ENCODE measurements at regions not wholly inside any gene's neighbourhood (a gene's known extent, or its start where the extent isn't known, plus 50 kb on each side); places are given as distances from the start of the nearest gene placed in this dataset.
"Not testable (repeated sequence)": the region's sequence is repeated elsewhere in the genome, so short reads cannot be mapped to it uniquely, and the experiment has no call there.

GRCh38 chrX:106263817-106264216, 95.7 kb downstream of the PWWP3B start:
- intact Hi-C loops (cut with DNase I): no loop called here
- TF ChIP-seq, protein P1, sequence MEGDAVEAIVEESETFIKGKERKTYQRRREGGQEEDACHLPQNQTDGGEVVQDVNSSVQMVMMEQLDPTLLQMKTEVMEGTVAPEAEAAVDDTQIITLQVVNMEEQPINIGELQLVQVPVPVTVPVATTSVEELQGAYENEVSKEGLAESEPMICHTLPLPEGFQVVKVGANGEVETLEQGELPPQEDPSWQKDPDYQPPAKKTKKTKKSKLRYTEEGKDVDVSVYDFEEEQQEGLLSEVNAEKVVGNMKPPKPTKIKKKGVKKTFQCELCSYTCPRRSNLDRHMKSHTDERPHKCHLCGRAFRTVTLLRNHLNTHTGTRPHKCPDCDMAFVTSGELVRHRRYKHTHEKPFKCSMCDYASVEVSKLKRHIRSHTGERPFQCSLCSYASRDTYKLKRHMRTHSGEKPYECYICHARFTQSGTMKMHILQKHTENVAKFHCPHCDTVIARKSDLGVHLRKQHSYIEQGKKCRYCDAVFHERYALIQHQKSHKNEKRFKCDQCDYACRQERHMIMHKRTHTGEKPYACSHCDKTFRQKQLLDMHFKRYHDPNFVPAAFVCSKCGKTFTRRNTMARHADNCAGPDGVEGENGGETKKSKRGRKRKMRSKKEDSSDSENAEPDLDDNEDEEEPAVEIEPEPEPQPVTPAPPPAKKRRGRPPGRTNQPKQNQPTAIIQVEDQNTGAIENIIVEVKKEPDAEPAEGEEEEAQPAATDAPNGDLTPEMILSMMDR (IDR thresholded peaks at IDR 0.05): no peak
- no peak for ATAC-seq
- H3K27ac ChIP-seq: no peak overlapping the region
- no peaks in the 10 kb centered on the region for H3K27me3 ChIP-seq (ENCODE audit: low read depth)
- no peak for DNase-seq
- H3K9me3 ChIP-seq: no peaks in the 10 kb centered on the region
- no peaks in the 10 kb centered on the region for H3K4me1 ChIP-seq
- no peaks in the 10 kb centered on the region for H3K36me3 ChIP-seq
- H3K4me3 ChIP-seq: no peak overlapping the region

DNA sequence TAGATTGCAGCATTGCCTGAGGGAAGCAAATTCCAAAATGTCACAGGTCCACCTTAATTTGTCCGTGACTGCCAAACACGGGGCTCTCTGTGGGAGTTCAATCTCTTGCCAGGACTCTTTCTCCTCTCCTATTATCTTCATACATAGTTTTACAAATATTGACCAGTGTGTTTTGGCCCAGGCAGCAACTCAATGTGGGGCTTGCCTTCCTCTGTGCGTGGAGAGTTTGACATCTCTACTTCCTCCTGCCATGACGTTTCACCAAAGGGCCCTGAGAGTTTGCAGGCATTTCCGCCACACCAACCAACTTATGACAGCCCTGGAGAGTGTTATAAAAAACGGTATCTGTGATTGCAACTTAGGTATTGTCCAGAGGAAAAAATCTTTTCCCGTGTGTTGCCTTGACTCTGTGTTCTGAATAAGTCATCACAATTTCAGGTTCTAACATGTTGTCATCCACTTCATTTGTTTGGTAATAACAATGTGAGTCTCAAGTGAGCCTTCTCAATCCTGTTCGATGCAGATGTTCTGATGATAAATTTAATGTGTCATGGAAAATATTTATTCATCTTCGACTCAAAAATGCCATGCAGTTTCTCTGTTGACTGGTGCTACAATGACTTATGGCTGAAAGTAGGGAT, 106.0 kb downstream of the PWWP3B start:
- ATAC-seq; H3K36me3 ChIP-seq; H3K27me3 ChIP-seq (ENCODE audit: low read depth); H3K27ac ChIP-seq; H3K4me1 ChIP-seq; intact Hi-C loops (cut with DNase I); H3K9me3 ChIP-seq; DNase-seq; H3K4me3 ChIP-seq: not testable (repeated sequence)

- H3K27ac ChIP-seq; H3K4me1 ChIP-seq; H3K4me3 ChIP-seq; H3K36me3 ChIP-seq; intact Hi-C loops (cut with DNase I); DNase-seq; ATAC-seq; H3K9me3 ChIP-seq; H3K27me3 ChIP-seq (ENCODE audit: low read depth): not testable (repeated sequence)
Observed at GRCh38 chrX:106275172-106275571, 107.1 kb downstream of the PWWP3B start.

GRCh38 chrX:106278951-106279350, 110.8 kb downstream of the PWWP3B start:
- Histone ChIP-seq H3K36me3 (no peaks in the 10 kb centered on the region), H3K27ac (no peak overlapping the region), H3K27me3 (ENCODE audit: low read depth) (no peaks in the 10 kb centered on the region), H3K4me3 (no peak overlapping the region), H3K4me1 (no peaks in the 10 kb centered on the region), H3K9me3 (no peaks in the 10 kb centered on the region)
- intact Hi-C loops (cut with DNase I): no loop called here
- ATAC-seq (no peak), DNase-seq (no peak)
- TF ChIP-seq, protein P1 (IDR thresholded peaks at IDR 0.05): no peak

- H3K9me3 ChIP-seq: no peaks in the 10 kb centered on the region
- no peaks in the 10 kb centered on the region for H3K4me1 ChIP-seq
- H3K4me3 ChIP-seq: no peak overlapping the region
- H3K27ac ChIP-seq: no peak overlapping the region
- TF ChIP-seq, protein P1 (IDR thresholded peaks at IDR 0.05): no peak
- H3K27me3 ChIP-seq (ENCODE audit: low read depth): no peaks in the 10 kb centered on the region
- intact Hi-C loops (cut with DNase I): no loop called here
- no peaks in the 10 kb centered on the region for H3K36me3 ChIP-seq
- ATAC-seq (no peak), DNase-seq (no peak)
Observed at GRCh38 chrX:106281383-106281782, 113.3 kb downstream of the PWWP3B start.

DNA sequence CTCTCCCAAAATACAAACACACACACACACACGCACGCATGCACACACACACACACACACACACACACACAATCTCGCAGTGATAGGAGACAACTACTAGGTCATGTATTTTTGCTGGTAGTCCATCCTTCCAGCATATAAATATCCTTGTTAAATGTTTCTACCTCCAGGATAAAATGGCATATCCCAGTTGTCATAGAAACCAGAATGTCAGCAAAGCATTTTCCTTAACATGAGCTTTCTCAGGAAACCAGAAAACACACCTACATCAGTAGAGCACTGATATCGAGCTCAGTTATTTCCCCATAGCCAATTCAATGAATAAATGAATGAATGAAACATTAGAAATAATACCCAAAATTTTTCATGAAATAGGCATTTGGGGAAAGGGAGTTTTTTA, 115.7 kb downstream of the PWWP3B start:
- no peak for ATAC-seq
- no peaks in the 10 kb centered on the region for H3K27me3 ChIP-seq (ENCODE audit: low read depth)
- H3K9me3 ChIP-seq: no peaks in the 10 kb centered on the region
- H3K4me1 ChIP-seq: no peaks in the 10 kb centered on the region
- no peaks in the 10 kb centered on the region for H3K36me3 ChIP-seq
- TF ChIP-seq, protein P1 (IDR thresholded peaks at IDR 0.05): no peak
- intact Hi-C loops (cut with DNase I): no loop called here
- DNase-seq: no peak
- no peak overlapping the region for H3K4me3 ChIP-seq
- no peak overlapping the region for H3K27ac ChIP-seq

Measured in lower lobe of right lung (tissue), 2 donors.